ENCODE measurements at regions not wholly inside any gene's neighbourhood (a gene's known extent, or its start where the extent isn't known, plus 50 kb on each side); places are given as distances from the start of the nearest gene placed in this dataset.
"Not testable (repeated sequence)": the region's sequence is repeated elsewhere in the genome, so short reads cannot be mapped to it uniquely, and the experiment has no call there.

DNA sequence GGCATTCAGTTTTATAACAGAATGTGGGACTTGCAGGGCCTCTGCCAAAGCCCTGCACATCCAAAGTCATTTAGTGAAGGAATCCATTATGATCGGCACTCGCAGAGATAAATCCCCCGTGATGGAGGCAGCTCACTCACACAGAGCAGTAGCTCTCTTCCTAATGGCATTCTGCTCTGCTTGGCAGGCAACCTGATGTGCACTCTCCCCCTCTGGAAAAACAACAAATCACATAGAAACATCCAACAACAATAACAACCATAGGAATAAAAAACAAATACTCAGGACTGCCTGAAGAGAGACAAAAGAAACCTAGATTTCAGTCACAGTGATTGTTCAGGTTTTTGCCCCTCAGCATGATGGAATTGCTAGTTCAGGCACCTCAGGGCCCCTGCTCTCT lies 59.7 kb downstream of the NAA11 start:
- no peak for ATAC-seq (replicated peaks in 1 of 2)
- H3K9me3 Mint-ChIP-seq, result no peaks in the 10 kb centered on the region
- no peaks in the 10 kb centered on the region for H3K4me1 Mint-ChIP-seq (ENCODE audit: low read depth)

DNA sequence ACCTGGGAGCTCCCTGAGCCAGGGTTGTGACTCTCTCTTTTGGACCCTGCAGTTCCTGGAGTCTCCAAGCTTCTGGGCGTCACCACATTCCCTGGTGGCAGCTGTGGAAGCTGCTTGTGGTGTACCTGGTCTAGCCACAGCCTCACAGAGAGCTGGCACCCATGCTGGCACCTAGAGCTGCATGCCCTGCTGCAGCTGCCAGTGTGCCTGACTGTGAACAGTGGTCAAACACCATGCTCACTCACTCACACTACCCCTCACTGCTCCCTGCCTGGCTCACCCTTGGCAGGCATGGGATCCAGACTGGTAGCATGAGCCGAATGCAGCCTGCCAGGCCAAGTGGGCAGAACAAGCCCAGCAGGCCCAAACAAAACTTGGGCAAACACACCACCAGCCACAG lies 66.6 kb downstream of the NAA11 start:
- ATAC-seq (replicated peaks in 1 of 2), result no peak
- no peak for DNase-seq
- no peaks in the 10 kb centered on the region for H3K36me3 Mint-ChIP-seq (ENCODE audit: insufficient read depth in 2 of 2)
- no peak overlapping the region for H3K27ac Mint-ChIP-seq
- no peaks in the 10 kb centered on the region for H3K4me1 Mint-ChIP-seq (ENCODE audit: low read depth)
- H3K4me3 Mint-ChIP-seq, result no peak overlapping the region
- H3K27me3 Mint-ChIP-seq (ENCODE audit: low read depth), result no peaks in the 10 kb centered on the region
- peaks cover 0 to 2% of the 10 kb centered on the region in 2 donors for H3K9me3 Mint-ChIP-seq

More for the DNA sequence above, 59.7 kb downstream of the NAA11 start:
- no peak overlapping the region for H3K27ac Mint-ChIP-seq
- no peak overlapping the region for H3K4me3 Mint-ChIP-seq
- no peaks in the 10 kb centered on the region for H3K36me3 Mint-ChIP-seq (ENCODE audit: insufficient read depth in 2 of 2)
- no peaks in the 10 kb centered on the region for H3K27me3 Mint-ChIP-seq (ENCODE audit: low read depth)
- no peak for DNase-seq

DNA sequence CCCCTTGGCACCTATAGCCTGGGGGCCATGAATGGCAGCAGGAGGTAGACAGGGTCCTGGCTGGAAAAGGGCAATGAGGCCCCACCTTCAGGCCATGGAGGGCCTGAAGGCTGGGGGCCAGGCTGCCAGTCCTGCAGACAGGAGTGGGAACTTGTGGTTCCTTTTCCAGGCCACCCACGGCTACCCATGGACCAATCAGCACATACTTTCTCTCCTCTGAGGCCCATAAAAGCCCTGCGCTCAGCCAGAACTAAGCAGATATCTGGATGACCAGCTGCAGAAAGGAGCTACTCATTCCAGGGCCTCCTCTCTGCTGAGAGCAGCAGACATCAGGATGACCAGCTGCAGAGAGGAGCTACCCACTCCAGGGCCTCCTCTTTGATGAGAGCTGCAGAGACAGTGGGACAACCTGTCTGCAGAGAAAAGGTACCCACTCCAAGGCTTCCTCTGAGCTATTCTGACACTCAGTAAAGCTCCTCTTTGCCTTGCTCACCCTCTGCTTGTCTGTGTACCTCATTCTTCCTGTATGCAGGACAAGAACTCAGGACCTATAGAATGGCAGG lies 67.2 kb downstream of the NAA11 start:
- Mint-ChIP-seq H3K4me3 (no peak overlapping the region), H3K9me3 (peaks cover 0 to 2% of the 10 kb centered on the region in 2 donors), H3K36me3 (ENCODE audit: insufficient read depth in 2 of 2) (no peaks in the 10 kb centered on the region), H3K4me1 (ENCODE audit: low read depth) (no peaks in the 10 kb centered on the region), H3K27me3 (ENCODE audit: low read depth) (no peaks in the 10 kb centered on the region), H3K27ac (no peak overlapping the region)
- ATAC-seq (replicated peaks in 1 of 2), result no peak
- no peak for DNase-seq

DNA sequence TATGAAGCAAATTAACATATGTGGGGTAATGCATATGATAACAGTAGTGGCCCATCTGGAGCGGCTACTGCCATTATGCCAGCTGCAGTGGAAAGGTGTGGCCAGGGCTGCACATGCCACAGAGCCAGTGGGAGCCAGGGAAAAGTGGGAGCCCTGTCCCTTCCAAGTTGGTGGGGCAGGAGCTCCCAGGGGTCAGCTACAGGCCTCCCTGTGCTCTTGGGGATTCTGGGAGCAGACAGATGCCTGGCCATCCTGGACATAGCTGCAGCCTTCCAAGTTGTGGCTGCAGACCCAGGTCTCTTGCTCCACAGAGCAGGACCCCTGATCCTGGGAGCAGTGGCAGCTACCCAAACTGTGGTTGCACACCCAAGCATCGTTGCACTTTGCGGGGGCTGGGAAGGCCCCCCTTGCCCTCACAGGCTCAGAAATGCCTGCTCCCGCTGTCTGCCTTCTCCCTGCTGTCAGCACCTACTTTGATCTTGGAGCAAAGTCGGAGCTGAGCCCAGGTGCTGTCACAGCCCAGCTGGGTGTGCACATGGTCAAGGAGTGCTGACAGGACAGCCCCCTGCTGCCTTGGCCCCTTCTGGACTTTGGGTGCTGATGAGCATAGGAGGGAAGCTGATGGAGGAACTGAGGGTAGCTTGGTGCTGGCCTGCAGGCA lies 67.8 kb downstream of the NAA11 start:
- Mint-ChIP-seq H3K27ac (no peak overlapping the region), H3K36me3 (ENCODE audit: insufficient read depth in 2 of 2) (no peaks in the 10 kb centered on the region), H3K4me3 (no peak overlapping the region), H3K4me1 (ENCODE audit: low read depth) (no peaks in the 10 kb centered on the region), H3K27me3 (ENCODE audit: low read depth) (no peaks in the 10 kb centered on the region), H3K9me3 (peaks cover 0 to 2% of the 10 kb centered on the region in 2 donors)
- no peak for ATAC-seq (replicated peaks in 1 of 2)
- DNase-seq, result no peak

DNA sequence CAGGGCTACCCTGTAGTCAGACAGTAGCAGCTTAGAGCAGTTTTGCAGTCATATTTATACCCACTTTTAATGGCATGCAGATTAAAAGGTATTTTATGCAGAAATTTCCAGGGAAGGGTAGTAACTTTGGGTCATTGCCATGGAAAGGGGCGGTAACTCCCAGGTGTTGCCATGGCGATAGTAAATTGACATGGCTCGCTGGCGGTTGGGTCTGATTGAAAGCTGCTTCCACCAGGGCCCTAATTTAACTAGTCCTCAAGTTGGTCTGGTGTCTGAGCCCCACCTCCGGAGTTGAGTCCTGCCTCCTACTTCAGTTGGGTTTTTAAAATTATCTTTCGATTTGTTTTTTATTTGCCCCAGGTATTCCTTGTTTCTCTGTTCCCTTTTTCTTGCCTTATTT lies 70.1 kb downstream of the NAA11 start:
- DNase-seq (no peak), ATAC-seq (replicated peaks in 1 of 2) (no peak)
- Mint-ChIP-seq H3K36me3 (ENCODE audit: insufficient read depth in 2 of 2) (no peaks in the 10 kb centered on the region), H3K4me3 (no peak overlapping the region), H3K9me3 (peaks cover 0 to 2% of the 10 kb centered on the region in 2 donors), H3K27ac (no peak overlapping the region), H3K27me3 (ENCODE audit: low read depth) (no peaks in the 10 kb centered on the region), H3K4me1 (ENCODE audit: low read depth) (no peaks in the 10 kb centered on the region)

DNA sequence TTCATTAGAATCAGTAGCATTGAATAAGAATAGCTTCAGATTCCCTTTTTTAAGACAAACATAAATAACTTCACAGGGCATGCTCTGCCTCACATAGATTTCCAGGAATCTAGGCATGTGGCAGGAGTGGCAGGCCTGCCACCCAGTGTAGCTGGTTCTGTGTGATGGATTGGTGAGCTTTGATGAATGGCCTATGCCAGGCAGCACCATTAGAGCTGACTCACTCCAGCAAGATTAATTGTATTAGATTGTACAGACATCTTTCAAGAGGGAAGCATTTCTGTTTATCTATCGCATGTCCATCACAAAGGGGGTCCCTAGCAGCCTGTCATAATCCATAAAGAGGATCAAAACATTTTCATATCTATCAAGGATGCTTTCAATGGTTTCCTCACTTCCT lies 71.9 kb downstream of the NAA11 start:
- no peak for ATAC-seq (replicated peaks in 1 of 2)
- Mint-ChIP-seq H3K4me3 (no peak overlapping the region), H3K27ac (no peak overlapping the region), H3K9me3 (no peaks in the 10 kb centered on the region), H3K27me3 (ENCODE audit: low read depth) (no peaks in the 10 kb centered on the region), H3K36me3 (ENCODE audit: insufficient read depth in 2 of 2) (no peaks in the 10 kb centered on the region), H3K4me1 (ENCODE audit: low read depth) (no peaks in the 10 kb centered on the region)
- no peak for DNase-seq

DNA sequence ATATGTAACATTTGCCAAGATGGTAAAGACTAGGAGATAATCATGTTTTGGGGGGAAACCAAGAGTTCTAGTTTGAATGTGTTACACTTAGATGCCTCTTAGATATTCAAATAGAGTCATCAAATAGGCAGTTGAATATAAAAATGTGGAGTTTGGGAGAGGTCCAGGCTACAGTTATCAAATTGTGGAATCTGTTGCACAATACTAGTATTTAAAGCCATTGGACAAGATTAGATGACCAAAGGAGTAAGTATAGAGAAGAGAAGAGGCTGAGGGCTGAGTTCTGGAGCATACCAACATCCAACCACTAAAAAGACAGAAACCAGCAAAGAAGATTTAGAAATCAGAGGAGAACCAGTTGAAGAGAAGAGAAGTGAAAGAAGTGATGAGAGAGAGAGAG lies 72.7 kb downstream of the NAA11 start:
- no peaks in the 10 kb centered on the region for H3K9me3 Mint-ChIP-seq
- ATAC-seq (replicated peaks in 1 of 2), result no peak
- no peaks in the 10 kb centered on the region for H3K4me1 Mint-ChIP-seq (ENCODE audit: low read depth)
- no peak overlapping the region for H3K4me3 Mint-ChIP-seq
- DNase-seq, result no peak
- H3K36me3 Mint-ChIP-seq (ENCODE audit: insufficient read depth in 2 of 2), result no peaks in the 10 kb centered on the region
- no peaks in the 10 kb centered on the region for H3K27me3 Mint-ChIP-seq (ENCODE audit: low read depth)
- H3K27ac Mint-ChIP-seq, result no peak overlapping the region

DNA sequence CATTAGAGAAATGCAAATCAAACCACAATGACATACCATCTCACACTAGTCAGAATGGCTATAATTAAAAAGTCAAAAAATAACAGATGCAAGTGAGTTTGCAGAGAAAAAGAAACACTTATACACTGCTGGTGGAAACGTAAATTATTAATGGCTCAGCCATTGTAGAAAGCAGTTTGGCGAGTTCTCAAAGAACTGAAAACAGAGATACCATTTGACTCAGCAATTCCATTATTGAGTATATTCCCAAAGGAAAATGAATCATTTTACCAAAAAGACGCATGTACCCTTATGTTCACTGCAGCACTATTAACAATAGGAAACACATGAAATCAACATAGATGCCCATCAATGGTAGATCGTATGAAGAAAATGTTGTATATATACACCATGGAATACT lies 75.0 kb downstream of the NAA11 start:
- H3K27me3 Mint-ChIP-seq (ENCODE audit: low read depth), result no peaks in the 10 kb centered on the region
- H3K4me3 Mint-ChIP-seq, result no peak overlapping the region
- no peak for DNase-seq
- H3K36me3 Mint-ChIP-seq (ENCODE audit: insufficient read depth in 2 of 2), result peaks cover 0 to 2% of the 10 kb centered on the region in 2 donors
- H3K4me1 Mint-ChIP-seq (ENCODE audit: low read depth), result no peaks in the 10 kb centered on the region
- H3K9me3 Mint-ChIP-seq, result no peaks in the 10 kb centered on the region
- no peak for ATAC-seq (replicated peaks in 1 of 2)
- H3K27ac Mint-ChIP-seq, result no peak overlapping the region

DNA sequence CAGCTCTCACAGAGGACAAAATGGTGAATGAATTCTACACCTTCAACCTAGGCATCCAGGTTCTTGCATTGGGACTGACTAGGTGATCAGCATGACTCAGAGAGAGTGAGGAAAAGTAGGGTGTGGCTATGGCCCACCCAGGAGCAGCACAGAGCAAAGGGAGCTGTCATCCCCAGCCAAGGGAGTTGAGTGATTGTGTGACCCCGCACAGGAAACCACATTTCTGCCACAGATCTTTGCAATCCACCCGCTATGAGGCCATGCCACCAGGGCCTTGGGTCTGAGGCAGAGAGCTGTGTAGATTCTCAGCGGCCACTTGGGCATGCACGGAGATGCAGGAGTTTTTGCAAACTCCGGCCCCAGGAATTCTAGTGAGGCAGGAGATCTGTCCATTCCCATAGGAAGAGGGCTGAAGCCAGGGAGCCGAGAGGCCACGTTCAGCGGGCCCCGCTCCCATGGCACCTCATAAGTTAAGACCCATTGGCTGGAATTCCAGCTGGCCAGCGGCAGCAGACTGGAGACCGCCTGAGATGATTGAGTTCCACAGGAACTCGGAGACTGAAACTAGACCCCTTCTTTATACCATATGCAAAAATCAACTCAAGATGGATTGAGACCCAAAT lies 75.9 kb downstream of the NAA11 start:
- H3K27me3 Mint-ChIP-seq (ENCODE audit: low read depth), result no peaks in the 10 kb centered on the region
- H3K4me1 Mint-ChIP-seq (ENCODE audit: low read depth), result no peaks in the 10 kb centered on the region
- no peak overlapping the region for H3K4me3 Mint-ChIP-seq
- H3K9me3 Mint-ChIP-seq, result no peaks in the 10 kb centered on the region
- no peak overlapping the region for H3K27ac Mint-ChIP-seq
- ATAC-seq (replicated peaks in 1 of 2) (peak; percentile 31 to 48), DNase-seq (peak in 1 of 2 donors; percentile 2)
- peaks cover 0 to 2% of the 10 kb centered on the region in 2 donors for H3K36me3 Mint-ChIP-seq (ENCODE audit: insufficient read depth in 2 of 2)

DNA sequence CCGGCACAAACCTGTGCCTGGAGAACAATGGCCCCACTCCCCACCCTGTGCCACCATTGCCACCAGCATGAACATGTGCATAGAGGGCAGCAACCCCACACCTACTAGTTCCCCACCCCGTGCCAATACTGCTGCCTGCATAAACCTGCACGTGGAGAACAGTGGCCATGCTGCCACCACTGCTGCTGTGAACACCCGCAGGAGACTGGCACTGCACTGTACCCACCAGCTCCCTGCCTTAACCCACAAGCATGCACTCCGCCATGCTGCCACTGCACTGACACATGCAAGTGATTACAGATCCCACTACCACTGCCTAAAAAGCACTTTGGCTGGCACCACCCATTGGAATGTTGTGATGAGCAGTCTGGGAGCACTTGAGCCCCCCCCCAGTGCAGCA lies 77.3 kb downstream of the NAA11 start:
- no peaks in the 10 kb centered on the region for H3K27me3 Mint-ChIP-seq (ENCODE audit: low read depth)
- H3K4me3 Mint-ChIP-seq, result no peak overlapping the region
- H3K36me3 Mint-ChIP-seq (ENCODE audit: insufficient read depth in 2 of 2), result peaks cover 0 to 2% of the 10 kb centered on the region in 2 donors
- no peaks in the 10 kb centered on the region for H3K9me3 Mint-ChIP-seq
- DNase-seq (no peak), ATAC-seq (replicated peaks in 1 of 2) (no peak)
- H3K27ac Mint-ChIP-seq, result no peak overlapping the region
- no peaks in the 10 kb centered on the region for H3K4me1 Mint-ChIP-seq (ENCODE audit: low read depth)

DNA sequence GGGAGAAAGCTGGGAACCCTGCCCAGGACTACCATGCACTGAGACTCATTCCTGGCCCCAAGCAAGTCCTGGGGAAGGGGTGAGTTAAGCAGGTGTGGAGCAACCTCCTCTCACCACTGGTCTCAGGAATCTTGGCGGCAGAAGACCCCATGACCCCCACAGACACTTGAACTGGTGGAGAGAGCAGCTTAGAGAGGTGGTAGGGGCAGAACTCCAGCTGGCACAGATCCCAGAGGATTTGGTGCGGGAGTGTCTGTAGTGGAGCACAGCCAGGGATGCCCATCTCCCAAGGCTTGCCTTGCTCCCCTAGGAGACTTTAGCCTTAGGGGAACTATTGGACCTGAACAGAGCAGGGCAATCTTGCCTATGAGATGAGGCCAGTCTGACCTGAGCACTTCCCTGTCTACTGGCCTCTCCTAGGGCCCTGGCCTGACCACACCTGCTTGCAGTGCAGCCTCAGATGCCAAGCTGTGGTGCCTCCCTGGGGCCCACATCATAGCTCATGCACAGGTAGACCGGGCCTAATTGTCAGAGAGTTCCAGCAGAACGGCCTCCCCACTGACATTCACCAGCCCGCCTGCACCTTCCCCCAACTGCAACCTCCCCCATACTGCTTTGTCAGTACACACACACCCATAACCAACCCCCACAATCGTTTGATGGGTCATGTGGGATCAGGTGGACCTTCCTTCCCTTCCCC lies 78.0 kb downstream of the NAA11 start:
- Mint-ChIP-seq H3K4me1 (ENCODE audit: low read depth) (no peaks in the 10 kb centered on the region), H3K4me3 (no peak overlapping the region), H3K27ac (no peak overlapping the region), H3K36me3 (ENCODE audit: insufficient read depth in 2 of 2) (peaks cover 2% of the 10 kb centered on the region in 2 donors), H3K27me3 (ENCODE audit: low read depth) (no peaks in the 10 kb centered on the region), H3K9me3 (no peaks in the 10 kb centered on the region)
- DNase-seq (no peak), ATAC-seq (replicated peaks in 1 of 2) (no peak)

DNA sequence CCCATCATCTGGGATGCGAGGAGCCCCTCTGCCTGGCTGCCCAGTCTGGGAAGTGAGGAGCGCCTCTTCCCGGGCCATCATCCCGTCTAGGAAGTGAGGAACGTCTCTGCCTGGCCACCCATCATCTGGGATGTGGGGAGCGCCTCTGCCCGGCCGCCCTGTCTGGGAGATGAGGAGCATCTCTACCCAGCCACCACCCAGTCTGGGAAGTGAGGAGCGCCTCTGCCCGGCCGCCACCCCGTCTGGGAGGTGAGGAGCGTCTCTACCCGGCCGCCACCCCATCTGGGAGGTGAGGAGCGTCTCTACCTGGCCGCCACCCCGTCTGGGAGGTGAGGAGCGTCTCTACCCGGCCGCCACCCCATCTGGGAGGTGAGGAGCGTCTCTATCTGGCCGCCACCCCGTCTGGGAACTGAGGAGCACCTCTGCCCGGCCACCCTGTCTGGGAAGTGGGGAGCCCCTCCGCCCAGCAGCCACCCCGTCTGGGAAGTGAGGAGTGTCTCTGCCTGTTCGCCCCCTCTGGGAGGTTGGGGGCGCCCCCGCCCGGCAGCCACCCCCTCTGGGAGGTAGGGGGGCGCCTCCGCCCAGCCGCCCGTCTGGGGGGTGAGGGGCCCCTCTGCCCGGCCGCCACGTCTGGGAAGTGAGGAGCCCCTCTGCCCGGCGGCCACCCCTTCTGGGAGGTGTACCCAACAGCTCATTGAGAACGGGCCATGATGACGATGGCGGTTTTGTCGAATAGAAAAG lies 80.5 kb downstream of the NAA11 start:
- H3K27me3 Mint-ChIP-seq (ENCODE audit: low read depth); H3K4me1 Mint-ChIP-seq (ENCODE audit: low read depth); H3K9me3 Mint-ChIP-seq; H3K27ac Mint-ChIP-seq; H3K4me3 Mint-ChIP-seq; ATAC-seq (replicated peaks in 1 of 2); DNase-seq; H3K36me3 Mint-ChIP-seq (ENCODE audit: insufficient read depth in 2 of 2): not testable (repeated sequence)

DNA sequence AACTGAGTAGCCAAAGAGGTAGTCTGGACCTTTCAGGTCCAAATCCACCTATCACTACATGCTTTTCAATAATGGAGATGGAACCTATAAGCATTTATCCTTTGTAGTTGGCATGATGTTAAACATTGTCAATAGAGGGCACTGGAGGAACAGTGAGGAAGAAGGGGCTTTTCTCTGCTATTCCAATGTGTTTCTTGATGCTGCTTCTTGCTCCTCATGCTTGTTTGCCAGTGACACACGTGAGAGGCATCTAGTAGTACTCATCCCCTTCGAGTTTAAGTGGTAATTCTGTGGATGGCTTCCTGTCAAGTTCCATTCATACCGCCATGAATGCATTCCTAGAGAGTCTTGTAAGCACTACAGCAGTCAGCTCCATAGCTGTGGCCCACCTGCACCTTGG lies 84.0 kb downstream of the NAA11 start:
- ATAC-seq (replicated peaks in 1 of 2) (no peak), DNase-seq (no peak)
- Mint-ChIP-seq H3K4me1 (ENCODE audit: low read depth) (no peaks in the 10 kb centered on the region), H3K27me3 (ENCODE audit: low read depth) (peaks cover 8% of the 10 kb centered on the region), H3K9me3 (no peaks in the 10 kb centered on the region), H3K4me3 (no peak overlapping the region), H3K27ac (no peak overlapping the region), H3K36me3 (ENCODE audit: insufficient read depth in 2 of 2) (peaks cover 0 to 2% of the 10 kb centered on the region in 2 donors)

Measured in activated T-cell treated with anti-CD3 and anti-CD28 coated beads, Interleukin-2, amount 50 U/mL, for 72 hours (primary cell).